Endothelial cell of umbilical vein (primary cell): ENCODE measurements at regions not wholly inside any gene's neighbourhood (a gene's known extent, or its start where the extent isn't known, plus 50 kb on each side); places are given as distances from the start of the nearest gene placed in this dataset.

Experiments used
- BruUV-seq: library from RNA; stranded (reverse); fragments of 400-500 nt; replicated peaks from 2 replicates; lab custom pipeline; 2021; lab: Mats Ljungman, UMichigan
- CTCF ChIA-PET: fragments of 300-600, 350-600 bp; sonication (Branson Sonifier 250); formaldehyde crosslinking; loops from one replicate; lab custom pipeline; 2021; ENCODE audit warnings: antibody characterized with exemption, inconsistent platforms; lab: Charles Lee
- POLR2A ChIA-PET: fragments of 300-600, 350-600 bp; sonication (Branson Sonifier 250); formaldehyde crosslinking; loops from one replicate; lab custom pipeline; 2021; ENCODE audit warnings: antibody characterized with exemption, inconsistent platforms; lab: Charles Lee
- DNase-seq: peaks from one replicate; pipeline ENCODE4 v3.0.0-alpha.2; 2011; ENCODE audit warnings: low read depth, low spot score
- FAIRE-seq: peaks from 2 replicates; lab custom pipeline; 2011; peaks lifted over from hg19 to GRCh38; lab: Jason Lieb, UNC
- H2AFZ ChIP-seq: 2 replicates; pipeline ENCODE4 v1.6.0; 2012; ENCODE audit warnings: low read depth, low read length, control low read depth, inconsistent platforms
- H3K27ac ChIP-seq: 2 replicates; pipeline ENCODE4 v1.5.1; 2011; ENCODE audit warnings: low read depth, mild to moderate bottlenecking, control low read depth, low read length, moderate library complexity; ENCODE audit not compliant: insufficient read depth
- H3K27me3 ChIP-seq, 2 experiments: 2 replicates each; pipeline versions ENCODE4 v1.6.0 to v1.6.1; 2011; ENCODE audit warnings: low read length in 2 of 2, mixed read lengths in 1 of 2; ENCODE audit not compliant: control insufficient read depth in 2 of 2, insufficient read depth in 2 of 2
- H3K36me3 ChIP-seq, 2 experiments: 2 replicates in 1 of 2; 3 replicates in 1 of 2; pipeline ENCODE4 v1.5.1; 2011; ENCODE audit warnings: low read length in 2 of 2, mild to moderate bottlenecking in 1 of 2, moderate library complexity in 1 of 2; ENCODE audit not compliant: control insufficient read depth in 2 of 2, insufficient read depth in 2 of 2; ENCODE audit errors: extremely low read depth in 1 of 2
- H3K4me1 ChIP-seq: 3 replicates; pipeline ENCODE4 v1.5.1; 2011; ENCODE audit warnings: mild to moderate bottlenecking, low read length; ENCODE audit not compliant: control insufficient read depth, insufficient read depth; ENCODE audit errors: extremely low read depth
- H3K4me2 ChIP-seq: 2 replicates; pipeline ENCODE4 v1.6.1; 2011; ENCODE audit warnings: low read length, control low read depth, mixed read lengths; ENCODE audit not compliant: insufficient read depth
- H3K4me3 ChIP-seq, 3 experiments: fragments of 200-600 bp in 1 of 3; sonication (generic), shearing (Covaris generic) in 1 of 3; replicated peaks in 1 of 3; 2 replicates each; pipeline ENCODE4 v1.5.1; 2011 to 2016; ENCODE audit warnings: control low read depth in 3 of 3, low read length in 3 of 3, mild to moderate bottlenecking in 2 of 3, inconsistent platforms in 1 of 3, low read depth in 1 of 3, moderate library complexity in 1 of 3; ENCODE audit not compliant: insufficient read depth in 1 of 3
- H3K79me2 ChIP-seq: 2 replicates; pipeline ENCODE4 v1.6.0; 2012; ENCODE audit warnings: low read length, inconsistent platforms; ENCODE audit not compliant: control insufficient read depth, insufficient read depth
- H3K9ac ChIP-seq: replicated peaks from 2 replicates; pipeline ENCODE3; 2011; ENCODE audit warnings: low read length, control low read depth; ENCODE audit not compliant: insufficient read depth; ENCODE audit errors: extremely low read depth
- H3K9me1 ChIP-seq: replicated peaks from 3 replicates; pipeline ENCODE4 v1.6.0; 2011; ENCODE audit warnings: mild to moderate bottlenecking, low read length; ENCODE audit not compliant: control insufficient read depth, insufficient read depth; ENCODE audit errors: extremely low read depth
- H3K9me3 ChIP-seq: replicated peaks from 2 replicates; pipeline ENCODE4 v1.5.1; 2012; ENCODE audit warnings: low read length, inconsistent platforms; ENCODE audit not compliant: control insufficient read depth, insufficient read depth
- H4K20me1 ChIP-seq: replicated peaks from 2 replicates; pipeline ENCODE3; 2011; ENCODE audit warnings: mild to moderate bottlenecking, low read length; ENCODE audit not compliant: control insufficient read depth, insufficient read depth; ENCODE audit errors: extremely low read depth
- EZH2 ChIP-seq: IDR thresholded peaks from 2 replicates; pipeline ENCODE4 v1.6.1; 2012; ENCODE audit warnings: borderline replicate concordance, low read depth, mild to moderate bottlenecking, moderate library complexity, low read length, inconsistent platforms; ENCODE audit not compliant: severe bottlenecking
- FOS ChIP-seq: IDR thresholded peaks from 2 replicates; pipeline ENCODE4 v1.6.1; 2011; ENCODE audit warnings: mild to moderate bottlenecking, low read length, moderate library complexity, borderline replicate concordance; ENCODE audit not compliant: insufficient read depth
- GATA2 ChIP-seq: IDR thresholded peaks from 2 replicates; pipeline ENCODE4 v1.7.0; 2011; ENCODE audit warnings: low read depth, mild to moderate bottlenecking, moderate library complexity, mixed read lengths, low read length; ENCODE audit not compliant: insufficient read length, insufficient read depth
- JUN ChIP-seq: IDR thresholded peaks from 2 replicates; pipeline ENCODE4 v1.6.1; 2011; ENCODE audit warnings: borderline replicate concordance, low read depth; ENCODE audit not compliant: insufficient read length, insufficient read depth
- MYC ChIP-seq: IDR thresholded peaks from one replicate; pipeline ENCODE4 v1.6.1; 2011; ENCODE audit warnings: mild to moderate bottlenecking, low read depth, low read length
- POLR2A ChIP-seq: IDR thresholded peaks from 2 replicates; pipeline ENCODE4 v1.6.1; 2012; ENCODE audit warnings: low read depth, mild to moderate bottlenecking, control low read depth, low read length
- POLR2AphosphoS5 ChIP-seq: IDR thresholded peaks from 2 replicates; pipeline ENCODE4 v1.6.1; 2012; ENCODE audit warnings: low read depth, mild to moderate bottlenecking, control low read depth, low read length, moderate library complexity; ENCODE audit not compliant: insufficient read depth
- dilution Hi-C: fragments of 300-500 bp; cut with MboI; formaldehyde crosslinking; loops from one replicate; pipeline ENCODE4 v1.15.0; 2019; ENCODE audit warnings: low sequenced_read_pairs; ENCODE audit not compliant: extremely low pct_ligation_motif_present
- intact Hi-C: fragments of 100-400 bp; cut with micrococcal nuclease; formaldehyde crosslinking; loops from one replicate; pipeline ENCODE4 v1.10.0; 2022
- TF ChIP-seq, protein P1 (sequence below), 2 donors: IDR thresholded peaks; 1 replicate in 1 of 2; 2 replicates in 1 of 2; pipeline ENCODE4 v1.5.1; 2011; ENCODE audit warnings: low read length in 2 of 2, mild to moderate bottlenecking in 2 of 2, moderate library complexity in 2 of 2, control low read depth in 1 of 2, inconsistent platforms in 1 of 2, low read depth in 1 of 2; ENCODE audit not compliant: insufficient read depth in 1 of 2; ENCODE audit errors: extremely low read depth in 1 of 2
- TF ChIP-seq, protein P2 (sequence below): IDR thresholded peaks from 2 replicates; pipeline ENCODE4 v1.6.1; 2011; ENCODE audit not compliant: insufficient read depth, insufficient read length

DNA sequence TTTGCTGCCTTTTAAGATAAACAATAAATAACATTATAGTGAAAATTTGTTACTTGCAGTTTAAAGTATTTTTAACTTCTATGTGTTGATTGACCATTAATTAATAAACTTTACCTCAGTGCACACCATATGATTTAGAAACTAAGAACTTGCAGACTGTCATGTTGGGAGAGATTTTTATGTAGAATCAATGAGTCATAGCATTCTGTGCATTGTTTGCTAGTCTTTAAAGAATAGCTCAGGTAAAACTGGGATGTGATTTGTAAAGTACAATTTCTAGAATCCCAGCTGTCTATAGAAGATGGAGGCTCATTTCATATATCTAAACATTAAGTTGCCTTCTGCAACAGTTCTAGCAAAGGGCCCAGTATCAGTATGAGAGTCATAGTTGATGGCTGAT, 199.6 kb upstream of the SEMA3A start:
- BruUV-seq: no TSS peak
- DNase-seq (no peak), FAIRE-seq (no peak)
- H3K27ac ChIP-seq: no peak overlapping the region
- no peaks in the 10 kb centered on the region for H3K36me3 ChIP-seq
- ChIA-PET CTCF (interaction anchor here (0.7 to 1.4 kb wide), 4 partner anchors 15 to 615 kb away, joined by 3 read pairs; no protein-coding TSS in a partner anchor), POLR2A (no interaction called here)
- H3K79me2 ChIP-seq: no peaks in the 10 kb centered on the region
- no peaks in the 10 kb centered on the region for H3K27me3 ChIP-seq
- dilution Hi-C loops: no loop called here
- no peaks in the 10 kb centered on the region for H3K9me3 ChIP-seq
- TF ChIP-seq, protein P1, sequence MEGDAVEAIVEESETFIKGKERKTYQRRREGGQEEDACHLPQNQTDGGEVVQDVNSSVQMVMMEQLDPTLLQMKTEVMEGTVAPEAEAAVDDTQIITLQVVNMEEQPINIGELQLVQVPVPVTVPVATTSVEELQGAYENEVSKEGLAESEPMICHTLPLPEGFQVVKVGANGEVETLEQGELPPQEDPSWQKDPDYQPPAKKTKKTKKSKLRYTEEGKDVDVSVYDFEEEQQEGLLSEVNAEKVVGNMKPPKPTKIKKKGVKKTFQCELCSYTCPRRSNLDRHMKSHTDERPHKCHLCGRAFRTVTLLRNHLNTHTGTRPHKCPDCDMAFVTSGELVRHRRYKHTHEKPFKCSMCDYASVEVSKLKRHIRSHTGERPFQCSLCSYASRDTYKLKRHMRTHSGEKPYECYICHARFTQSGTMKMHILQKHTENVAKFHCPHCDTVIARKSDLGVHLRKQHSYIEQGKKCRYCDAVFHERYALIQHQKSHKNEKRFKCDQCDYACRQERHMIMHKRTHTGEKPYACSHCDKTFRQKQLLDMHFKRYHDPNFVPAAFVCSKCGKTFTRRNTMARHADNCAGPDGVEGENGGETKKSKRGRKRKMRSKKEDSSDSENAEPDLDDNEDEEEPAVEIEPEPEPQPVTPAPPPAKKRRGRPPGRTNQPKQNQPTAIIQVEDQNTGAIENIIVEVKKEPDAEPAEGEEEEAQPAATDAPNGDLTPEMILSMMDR (IDR thresholded peaks at IDR 0.05; ENCODE audit: extremely low read depth in 1 of 2, insufficient read depth in 1 of 2, low read depth in 1 of 2, low read length in 2 of 2): no peak
- TF ChIP-seq POLR2A (no peak), MYC (no peak), EZH2 (no peak), FOS (no peak), POLR2AphosphoS5 (no peak), JUN (no peak), GATA2 (no peak)
- TF ChIP-seq, protein P2, sequence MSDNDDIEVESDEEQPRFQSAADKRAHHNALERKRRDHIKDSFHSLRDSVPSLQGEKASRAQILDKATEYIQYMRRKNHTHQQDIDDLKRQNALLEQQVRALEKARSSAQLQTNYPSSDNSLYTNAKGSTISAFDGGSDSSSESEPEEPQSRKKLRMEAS: no peak
- intact Hi-C loops: no loop called here
- H4K20me1 ChIP-seq: no peaks in the 10 kb centered on the region
- H3K9ac ChIP-seq: no peak overlapping the region
- no peaks in the 10 kb centered on the region for H3K4me1 ChIP-seq
- H2AFZ ChIP-seq: no peak overlapping the region
- no peak overlapping the region for H3K4me3 ChIP-seq
- no peaks in the 10 kb centered on the region for H3K9me1 ChIP-seq
- H3K4me2 ChIP-seq: no peak overlapping the region
